Stimulated activated effector memory CD8-positive, alpha-beta T cell treated with anti-CD3 and anti-CD28 coated beads, Interleukin-12 subunit alpha, Interleukin-12 subunit beta, amount 100 ng/mL, for 72 hours (primary cell): ENCODE measurements at regions not wholly inside any gene's neighbourhood (a gene's known extent, or its start where the extent isn't known, plus 50 kb on each side); places are given as distances from the start of the nearest gene placed in this dataset.
"Not testable (repeated sequence)": the region's sequence is repeated elsewhere in the genome, so short reads cannot be mapped to it uniquely, and the experiment has no call there.

Experiments used
- ATAC-seq: fragments of 150-1000 bp; cut with Tn5 transposase; 2 replicates; pipeline ENCODE4 v1.10.0; 2021
- DNase-seq, 2 donors: peaks; one replicate each; pipeline ENCODE4 v3.0.0; 2021 to 2022; ENCODE audit warnings: low spot score in 2 of 2
- H3K27ac Mint-ChIP-seq: one replicate; pipeline ENCODE4 v1.8.0; 2022; ENCODE audit warnings: mild to moderate bottlenecking, mixed read lengths
- H3K36me3 Mint-ChIP-seq: one replicate; pipeline ENCODE4 v1.8.0; 2022; ENCODE audit warnings: mild to moderate bottlenecking, mixed read lengths
- H3K4me1 Mint-ChIP-seq: one replicate; pipeline ENCODE4 v1.8.0; 2022; ENCODE audit warnings: mixed read lengths
- H3K4me3 Mint-ChIP-seq: one replicate; pipeline ENCODE4 v1.8.0; 2022; ENCODE audit warnings: mild to moderate bottlenecking, mixed read lengths
- H3K9me3 Mint-ChIP-seq: one replicate; pipeline ENCODE4 v1.8.0; 2022; ENCODE audit warnings: mixed read lengths

DNA sequence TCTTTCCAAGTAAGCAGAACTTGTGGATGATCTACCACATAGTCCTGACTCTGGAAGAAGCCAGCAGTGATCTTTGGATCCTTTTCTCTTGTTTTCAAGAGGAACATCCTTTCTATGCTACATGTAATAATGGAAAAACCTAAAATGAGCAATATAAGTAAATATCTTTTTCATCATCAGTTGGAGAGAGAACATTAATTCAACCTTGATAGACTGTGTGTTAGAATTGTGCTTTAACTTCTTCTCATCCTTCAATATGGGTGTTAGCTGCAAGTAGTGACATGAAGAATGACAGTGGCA, 65.6 kb upstream of the IFNGR1 start:
- no peak for DNase-seq
- peaks cover 27% of the 10 kb centered on the region for H3K4me1 Mint-ChIP-seq
- H3K36me3 Mint-ChIP-seq = no peaks in the 10 kb centered on the region
- ATAC-seq = no peak
- H3K27ac Mint-ChIP-seq = peak overlapping the region; percentile 1
- no peak overlapping the region for H3K4me3 Mint-ChIP-seq
- no peaks in the 10 kb centered on the region for H3K9me3 Mint-ChIP-seq

DNA sequence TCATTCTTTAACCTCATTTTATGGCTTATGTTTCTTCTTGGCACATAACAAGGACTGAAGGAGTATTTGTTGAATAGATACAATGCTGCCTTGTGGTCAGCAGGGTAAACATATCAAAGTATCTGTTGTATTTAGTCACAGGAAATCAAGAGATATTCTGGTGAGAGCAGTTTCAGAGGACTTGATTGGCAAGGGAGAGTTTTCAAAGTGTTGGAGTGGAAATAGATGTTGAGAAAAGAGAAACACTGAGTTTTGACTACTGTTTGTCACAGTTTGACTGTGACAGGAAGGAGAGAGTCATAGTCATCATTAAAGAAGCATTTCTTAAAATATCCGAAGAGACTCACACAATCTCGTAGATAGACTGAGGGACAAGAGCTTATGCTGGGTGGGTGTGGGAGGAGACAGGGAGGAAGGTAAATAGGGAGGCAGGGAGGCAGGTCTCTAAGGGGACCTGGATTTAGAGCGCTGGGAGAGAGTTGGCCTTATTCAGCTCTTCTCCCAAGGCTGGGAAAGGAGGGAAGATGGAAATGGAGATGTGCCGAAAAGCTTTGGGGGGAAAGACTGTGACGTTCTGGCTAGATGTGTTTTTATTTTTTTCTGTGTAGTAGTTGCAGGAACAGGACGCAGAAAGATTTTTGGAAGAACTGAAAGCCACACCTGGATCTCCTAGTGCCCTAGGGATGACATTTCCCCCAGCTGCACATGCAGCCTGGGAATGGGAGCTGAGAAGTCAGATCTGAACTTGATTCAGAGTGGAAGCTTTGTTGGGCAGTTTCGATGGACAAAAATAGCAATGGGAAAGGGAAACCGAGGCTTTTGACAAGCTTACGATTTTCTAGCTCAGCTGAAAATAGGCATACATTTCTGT, 65.0 kb upstream of the IFNGR1 start:
- peak overlapping the region; percentile 1 for H3K27ac Mint-ChIP-seq
- no peaks in the 10 kb centered on the region for H3K36me3 Mint-ChIP-seq
- ATAC-seq (peak; percentile 97), DNase-seq (no peak)
- no peaks in the 10 kb centered on the region for H3K9me3 Mint-ChIP-seq
- peaks cover 27% of the 10 kb centered on the region for H3K4me1 Mint-ChIP-seq
- no peak overlapping the region for H3K4me3 Mint-ChIP-seq

DNA sequence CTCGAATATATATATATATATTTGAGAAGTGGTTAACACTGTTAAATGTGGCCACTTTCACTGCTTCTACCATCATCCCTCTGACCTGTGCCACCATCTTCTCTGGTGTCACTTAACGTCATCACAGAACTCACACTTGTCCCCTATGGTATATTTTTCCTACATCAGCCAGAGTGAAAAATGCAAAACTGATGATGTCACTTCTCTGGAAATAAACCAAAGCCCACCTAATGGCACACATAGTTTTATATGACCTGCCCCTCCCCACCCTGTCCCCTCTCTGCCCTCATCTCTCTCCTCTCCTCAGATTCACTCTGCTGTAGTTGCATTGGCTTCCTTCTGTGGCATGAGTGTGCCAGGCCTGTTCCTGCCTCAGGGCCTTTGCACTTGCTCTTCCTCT, 63.9 kb upstream of the IFNGR1 start:
- H3K36me3 Mint-ChIP-seq = no peaks in the 10 kb centered on the region
- H3K4me1 Mint-ChIP-seq = peaks cover 27% of the 10 kb centered on the region
- H3K27ac Mint-ChIP-seq = no peak overlapping the region
- ATAC-seq (no peak), DNase-seq (no peak)
- H3K4me3 Mint-ChIP-seq = no peak overlapping the region
- H3K9me3 Mint-ChIP-seq = no peaks in the 10 kb centered on the region

DNA sequence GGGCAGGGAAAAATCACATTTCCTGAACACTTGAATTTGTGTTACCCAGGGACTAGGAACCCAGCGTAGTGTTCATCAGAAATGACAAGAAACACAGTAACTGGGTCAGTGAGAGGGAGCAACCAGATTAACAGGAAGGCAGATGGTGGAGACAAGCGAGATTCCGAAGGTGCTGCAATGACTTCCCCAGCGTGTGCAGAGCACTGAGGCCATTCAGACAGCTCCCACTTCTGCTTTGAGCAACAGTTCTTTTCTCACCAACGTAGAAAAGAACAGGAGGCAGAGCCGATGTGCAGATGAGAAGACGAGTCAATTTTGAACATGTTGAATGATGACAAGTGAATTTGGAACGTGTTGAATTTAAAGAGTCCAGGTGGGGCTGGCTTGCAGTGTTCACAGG, 63.1 kb upstream of the IFNGR1 start:
- no peak overlapping the region for H3K4me3 Mint-ChIP-seq
- DNase-seq = no peak
- no peak overlapping the region for H3K27ac Mint-ChIP-seq
- no peaks in the 10 kb centered on the region for H3K9me3 Mint-ChIP-seq
- no peak for ATAC-seq
- peaks cover 27% of the 10 kb centered on the region for H3K4me1 Mint-ChIP-seq
- no peaks in the 10 kb centered on the region for H3K36me3 Mint-ChIP-seq

- H3K4me3 Mint-ChIP-seq, ATAC-seq, H3K27ac Mint-ChIP-seq: not testable (repeated sequence)
These were observed 60.1 kb upstream of the IFNGR1 start for GRCh38 chr6:137279279-137279678.

DNA sequence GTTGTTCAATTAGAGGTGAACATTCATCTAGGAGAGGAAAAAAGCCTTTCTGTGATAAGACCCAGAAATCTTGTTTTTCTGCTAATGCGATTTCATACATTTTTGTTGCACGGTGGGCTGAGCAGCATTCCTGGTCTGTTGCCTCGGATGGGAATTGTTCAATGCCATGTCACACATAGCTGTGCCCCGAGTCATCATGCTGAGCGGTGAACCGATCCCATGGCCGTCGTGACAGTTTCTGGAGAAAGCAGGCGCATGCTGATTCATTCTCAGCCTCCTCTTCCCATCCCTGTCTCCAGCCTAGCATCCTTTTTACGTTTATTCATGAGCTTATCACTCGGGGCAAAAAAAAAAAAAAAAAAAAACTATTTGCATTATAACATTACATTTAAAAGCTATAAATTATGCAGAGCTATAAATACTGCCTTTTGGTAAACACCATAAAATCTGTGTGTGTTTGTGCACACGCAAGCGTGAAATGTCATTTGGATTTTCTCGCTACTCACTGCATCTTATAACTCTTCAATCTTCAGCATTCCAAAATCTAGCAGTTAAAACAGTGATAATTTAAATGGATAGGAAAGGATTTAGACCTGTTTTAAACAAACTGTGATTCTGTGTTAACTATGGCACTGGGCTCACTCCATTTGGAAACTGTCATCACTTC, 58.9 kb upstream of the IFNGR1 start:
- ATAC-seq (no peak), DNase-seq (no peak)
- Mint-ChIP-seq H3K4me1 (peaks cover 8% of the 10 kb centered on the region), H3K9me3 (no peaks in the 10 kb centered on the region), H3K27ac (no peak overlapping the region), H3K4me3 (no peak overlapping the region), H3K36me3 (no peaks in the 10 kb centered on the region)

More at GRCh38 chr6:137279279-137279678, 60.1 kb upstream of the IFNGR1 start:
- H3K4me1 Mint-ChIP-seq = peaks cover 19% of the 10 kb centered on the region
- not testable (repeated sequence) for H3K36me3 Mint-ChIP-seq, H3K9me3 Mint-ChIP-seq, DNase-seq

DNA sequence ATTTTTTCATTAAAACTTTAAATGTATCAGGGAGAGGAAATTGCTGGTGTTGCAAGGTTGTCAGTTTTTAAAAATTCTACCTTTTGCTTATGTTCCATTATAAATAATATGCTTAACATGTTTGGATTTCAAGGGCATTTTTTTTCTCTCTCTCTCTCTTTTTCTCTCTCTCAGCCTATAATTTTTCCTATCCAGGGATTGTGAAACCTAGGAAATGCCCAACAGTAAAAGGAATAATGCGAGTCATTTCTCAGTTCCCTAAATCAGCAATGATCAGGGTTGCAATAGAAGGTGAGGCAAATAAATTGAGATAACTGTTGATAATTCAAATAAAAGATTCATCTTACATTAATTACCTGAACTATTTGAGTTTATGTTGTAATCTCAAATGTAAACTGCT, 53.2 kb upstream of the IFNGR1 start:
- DNase-seq (no peak), ATAC-seq (no peak)
- Mint-ChIP-seq H3K9me3 (no peaks in the 10 kb centered on the region), H3K4me1 (peaks cover 16% of the 10 kb centered on the region), H3K4me3 (no peak overlapping the region), H3K36me3 (no peaks in the 10 kb centered on the region), H3K27ac (no peak overlapping the region)

DNA sequence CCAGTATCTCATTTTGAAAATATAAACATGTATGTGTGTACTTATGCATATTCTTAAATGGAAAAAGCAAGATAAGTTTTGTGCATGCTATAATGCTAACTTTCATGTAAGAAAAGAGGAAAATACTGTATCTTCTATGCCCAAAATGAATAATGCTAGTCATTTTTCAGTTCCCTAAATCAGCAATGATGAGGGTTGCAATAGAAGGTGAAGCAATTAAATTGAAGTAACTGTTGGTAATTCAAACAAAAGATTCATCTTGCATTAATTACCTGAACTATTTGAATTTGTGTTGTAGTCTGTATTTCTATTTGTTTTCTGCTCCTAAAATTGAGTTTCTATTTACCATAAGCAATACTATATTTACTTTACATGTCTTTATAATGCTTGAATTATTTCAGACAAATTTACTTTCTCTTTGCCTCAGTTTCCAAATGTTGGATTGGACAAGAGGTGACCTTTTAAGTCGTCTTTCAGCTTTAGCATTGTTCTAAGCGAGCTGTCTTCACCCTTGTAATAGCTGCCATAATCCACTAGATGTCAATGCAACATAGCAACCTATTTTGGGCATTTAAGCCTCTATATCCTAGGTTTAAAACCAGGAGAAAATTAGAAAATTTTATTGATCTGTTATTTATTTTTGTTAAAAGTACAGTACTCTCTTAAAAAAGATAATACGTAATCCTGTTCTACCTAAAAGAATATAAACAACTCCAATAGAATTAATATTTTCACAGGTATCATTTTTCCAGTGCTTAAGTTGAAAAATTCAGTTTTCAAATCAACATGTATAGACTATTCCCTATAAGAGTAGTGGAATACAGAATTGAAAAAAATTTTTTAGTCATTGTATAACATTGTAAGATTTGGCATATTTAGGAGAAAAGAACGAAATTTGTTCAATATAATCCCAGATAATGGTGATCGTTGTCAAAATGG, 52.3 kb upstream of the IFNGR1 start:
- H3K27ac Mint-ChIP-seq = no peak overlapping the region
- H3K9me3 Mint-ChIP-seq = no peaks in the 10 kb centered on the region
- peaks cover 16% of the 10 kb centered on the region for H3K4me1 Mint-ChIP-seq
- DNase-seq (no peak), ATAC-seq (peak; percentile 61)
- no peaks in the 10 kb centered on the region for H3K36me3 Mint-ChIP-seq
- H3K4me3 Mint-ChIP-seq = no peak overlapping the region

GRCh38 chr6:137269803-137270202, 50.6 kb upstream of the IFNGR1 start:
- Mint-ChIP-seq H3K4me1 (peaks cover 16% of the 10 kb centered on the region), H3K9me3 (peaks cover 3% of the 10 kb centered on the region), H3K4me3 (no peak overlapping the region), H3K36me3 (no peaks in the 10 kb centered on the region), H3K27ac (no peak overlapping the region)
- DNase-seq (no peak), ATAC-seq (no peak)

DNA sequence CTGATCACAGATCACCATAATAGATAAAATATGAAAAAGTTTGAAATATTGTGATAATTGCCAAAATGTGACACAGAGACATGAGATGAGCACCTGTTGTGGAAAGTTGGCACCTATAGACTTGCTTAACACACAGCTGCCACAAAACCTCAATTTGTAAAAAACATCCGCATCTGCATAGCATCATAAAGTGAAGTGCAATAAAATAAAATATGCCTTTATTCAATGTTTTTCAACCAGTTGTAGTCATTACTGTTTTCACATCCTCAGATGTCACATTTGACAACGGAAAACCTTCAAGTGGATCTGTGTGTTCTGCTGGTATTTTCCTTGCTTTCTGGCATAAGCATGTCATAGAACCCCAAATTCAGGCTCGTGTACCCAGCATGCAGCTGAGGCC, 50.2 kb upstream of the IFNGR1 start:
- H3K36me3 Mint-ChIP-seq = no peaks in the 10 kb centered on the region
- no peak overlapping the region for H3K4me3 Mint-ChIP-seq
- peaks cover 3% of the 10 kb centered on the region for H3K9me3 Mint-ChIP-seq
- ATAC-seq (peak; percentile 51), DNase-seq (no peak)
- no peak overlapping the region for H3K27ac Mint-ChIP-seq
- peaks cover 16% of the 10 kb centered on the region for H3K4me1 Mint-ChIP-seq
